ENCODE measurements at regions not wholly inside any gene's neighbourhood (a gene's known extent, or its start where the extent isn't known, plus 50 kb on each side); places are given as distances from the start of the nearest gene placed in this dataset.

DNA sequence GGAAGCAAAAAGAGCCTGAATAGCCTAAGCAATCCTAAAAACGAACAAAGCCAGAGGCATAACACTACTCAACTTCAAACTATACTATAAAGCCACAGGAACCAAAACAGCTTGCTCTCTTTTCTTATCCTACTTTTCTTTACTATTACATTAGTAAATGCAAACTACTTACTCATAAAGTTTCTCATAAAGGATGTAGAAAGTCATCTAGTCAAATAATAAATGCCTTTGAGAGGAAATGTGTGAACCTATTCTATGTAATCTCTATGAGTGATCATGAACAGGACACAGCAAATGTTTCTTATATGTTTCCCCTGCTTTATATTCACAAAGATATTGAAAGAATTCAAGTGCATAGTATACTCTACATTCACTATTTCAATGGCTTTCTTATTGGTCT is 176.9 kb upstream of the MDGA2 start:
- Histone ChIP-seq H3K9ac (ENCODE audit: insufficient read length, low read depth) (no peak overlapping the region), H3K27me3 (ENCODE audit: insufficient read depth, insufficient read length) (no peaks in the 10 kb centered on the region), H3K4me3 (ENCODE audit: insufficient read length, low read depth) (no peak overlapping the region), H3K9me3 (ENCODE audit: insufficient read depth, low read length) (no peaks in the 10 kb centered on the region), H3K36me3 (ENCODE audit: insufficient read depth, insufficient read length, low read length) (no peaks in the 10 kb centered on the region), H3K4me1 (ENCODE audit: insufficient read depth, insufficient read length) (no peaks in the 10 kb centered on the region)
- TF ChIP-seq YY1 (IDR thresholded peaks at IDR 0.05; ENCODE audit: insufficient read depth, insufficient read length) = no peak
- TF ChIP-seq SUZ12 (IDR thresholded peaks at IDR 0.05; ENCODE audit: extremely low read depth, insufficient read depth, insufficient read length) = no peak
- TF ChIP-seq ZNF274 (IDR thresholded peaks at IDR 0.05; ENCODE audit: low read depth, low read length) = no peak
- no peak for DNase-seq (ENCODE audit: low read depth, low spot score)

DNA sequence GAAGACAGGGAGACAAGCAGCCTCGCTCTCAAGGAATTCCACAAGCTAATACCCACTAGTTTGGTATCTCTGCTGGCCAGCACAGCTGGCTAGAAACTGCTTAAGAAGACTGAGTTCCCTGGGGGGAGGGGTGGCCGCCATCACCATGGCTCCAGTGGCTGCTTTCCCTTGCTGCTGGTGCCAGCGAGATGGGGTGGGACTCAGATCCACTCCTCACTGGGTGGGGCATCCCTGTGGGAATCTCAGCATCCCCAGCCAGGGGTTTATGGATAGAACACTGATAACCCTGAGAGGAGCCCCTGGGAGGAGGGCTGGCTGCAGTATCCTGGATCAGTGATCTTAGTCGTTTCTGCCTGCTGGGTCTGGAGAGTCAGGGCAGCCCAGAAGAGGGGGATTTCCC is 170.6 kb upstream of the MDGA2 start:
- Histone ChIP-seq H3K27me3 (ENCODE audit: insufficient read depth, insufficient read length) (no peaks in the 10 kb centered on the region), H3K9ac (ENCODE audit: insufficient read length, low read depth) (no peak overlapping the region), H3K4me3 (ENCODE audit: insufficient read length, low read depth) (no peak overlapping the region), H3K4me1 (ENCODE audit: insufficient read depth, insufficient read length) (no peaks in the 10 kb centered on the region), H3K9me3 (ENCODE audit: insufficient read depth, low read length) (no peaks in the 10 kb centered on the region), H3K36me3 (ENCODE audit: insufficient read depth, insufficient read length, low read length) (no peaks in the 10 kb centered on the region)
- TF ChIP-seq ZNF274 (IDR thresholded peaks at IDR 0.05; ENCODE audit: low read depth, low read length) (no peak), SUZ12 (IDR thresholded peaks at IDR 0.05; ENCODE audit: extremely low read depth, insufficient read depth, insufficient read length) (no peak), YY1 (IDR thresholded peaks at IDR 0.05; ENCODE audit: insufficient read depth, insufficient read length) (no peak)
- no peak for DNase-seq (ENCODE audit: low read depth, low spot score)

DNA sequence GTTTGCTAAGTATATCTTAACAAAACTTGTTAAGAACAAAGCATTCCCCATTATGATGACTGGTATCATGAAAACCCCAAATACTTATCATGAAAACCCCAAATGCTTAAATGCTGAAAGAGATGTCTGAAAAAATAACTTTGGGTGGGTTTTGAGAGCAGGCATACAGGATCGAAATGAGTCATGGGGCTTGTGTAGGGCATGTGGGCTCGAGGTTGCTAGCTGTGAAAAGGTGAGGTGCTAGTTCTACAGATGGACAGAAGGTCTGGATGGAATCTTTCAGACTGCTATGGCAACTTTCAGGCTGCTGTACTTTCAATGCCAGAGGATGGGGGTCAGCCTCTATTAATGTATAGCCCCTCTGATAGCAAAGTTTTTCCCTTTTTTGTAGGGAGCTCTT is 167.8 kb upstream of the MDGA2 start:
- no peak for TF ChIP-seq SUZ12 (IDR thresholded peaks at IDR 0.05; ENCODE audit: extremely low read depth, insufficient read depth, insufficient read length)
- no peak for TF ChIP-seq ZNF274 (IDR thresholded peaks at IDR 0.05; ENCODE audit: low read depth, low read length)
- no peak for TF ChIP-seq YY1 (IDR thresholded peaks at IDR 0.05; ENCODE audit: insufficient read depth, insufficient read length)
- no peaks in the 10 kb centered on the region for H3K36me3 ChIP-seq (ENCODE audit: insufficient read depth, insufficient read length, low read length)

DNA sequence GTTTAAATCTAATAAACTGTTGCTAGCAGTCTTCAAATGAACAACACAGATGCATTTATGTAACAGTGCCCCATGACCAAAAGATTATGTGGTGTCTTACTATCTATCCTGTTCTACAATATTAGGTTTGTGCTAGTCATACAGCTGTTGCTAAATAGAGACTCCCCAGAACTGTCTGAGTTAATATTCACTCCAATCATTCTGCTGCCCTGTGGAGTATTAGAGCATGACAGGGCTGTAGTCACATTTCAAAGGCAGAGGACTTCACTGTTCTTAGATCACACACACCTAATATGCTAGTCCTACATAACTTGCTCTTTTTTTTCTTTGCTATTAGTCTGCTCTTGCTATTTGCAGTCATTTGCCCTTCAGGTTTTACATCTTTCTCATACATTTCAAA is 157.6 kb upstream of the MDGA2 start:
- H3K9ac ChIP-seq (ENCODE audit: insufficient read length, low read depth) = no peak overlapping the region
- no peak overlapping the region for H3K4me3 ChIP-seq (ENCODE audit: insufficient read length, low read depth)
- no peaks in the 10 kb centered on the region for H3K4me1 ChIP-seq (ENCODE audit: insufficient read depth, insufficient read length)
- H3K36me3 ChIP-seq (ENCODE audit: insufficient read depth, insufficient read length, low read length) = no peaks in the 10 kb centered on the region
- TF ChIP-seq ZNF274 (IDR thresholded peaks at IDR 0.05; ENCODE audit: low read depth, low read length) (no peak), YY1 (IDR thresholded peaks at IDR 0.05; ENCODE audit: insufficient read depth, insufficient read length) (no peak), SUZ12 (IDR thresholded peaks at IDR 0.05; ENCODE audit: extremely low read depth, insufficient read depth, insufficient read length) (no peak)
- no peaks in the 10 kb centered on the region for H3K27me3 ChIP-seq (ENCODE audit: insufficient read depth, insufficient read length)
- DNase-seq (ENCODE audit: low read depth, low spot score) = no peak
- peaks cover 7% of the 10 kb centered on the region; the same call in 1 of the 2 replicates for H3K9me3 ChIP-seq (ENCODE audit: insufficient read depth, low read length)

More for the DNA sequence above, 167.8 kb upstream of the MDGA2 start:
- Histone ChIP-seq H3K9ac (ENCODE audit: insufficient read length, low read depth) (no peak overlapping the region), H3K4me3 (ENCODE audit: insufficient read length, low read depth) (no peak overlapping the region), H3K4me1 (ENCODE audit: insufficient read depth, insufficient read length) (no peaks in the 10 kb centered on the region), H3K27me3 (ENCODE audit: insufficient read depth, insufficient read length) (no peaks in the 10 kb centered on the region), H3K9me3 (ENCODE audit: insufficient read depth, low read length) (no peaks in the 10 kb centered on the region)
- DNase-seq (ENCODE audit: low read depth, low spot score) = no peak

DNA sequence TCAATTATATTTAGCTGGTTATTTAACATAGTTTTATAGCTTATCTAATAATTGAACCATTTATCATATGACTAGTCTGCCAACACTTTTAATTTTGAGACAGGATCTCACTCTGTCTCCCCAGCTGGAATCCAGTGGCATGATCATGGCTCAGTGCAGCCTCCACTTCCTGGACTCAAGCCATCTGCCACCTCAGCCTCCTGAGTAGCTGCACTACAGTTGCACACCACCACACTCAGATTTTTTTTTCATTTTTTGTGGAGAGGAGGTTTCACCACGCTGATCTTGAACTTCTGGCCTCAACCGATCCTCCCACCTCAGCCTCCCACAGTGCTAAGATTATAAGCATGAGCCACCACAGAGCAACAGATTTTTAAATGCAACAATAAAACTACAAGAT is 151.4 kb upstream of the MDGA2 start:
- Histone ChIP-seq H3K4me3 (ENCODE audit: insufficient read length, low read depth) (no peak overlapping the region), H3K9me3 (ENCODE audit: insufficient read depth, low read length) (no peaks in the 10 kb centered on the region), H3K36me3 (ENCODE audit: insufficient read depth, insufficient read length, low read length) (no peaks in the 10 kb centered on the region), H3K4me1 (ENCODE audit: insufficient read depth, insufficient read length) (no peaks in the 10 kb centered on the region), H3K9ac (ENCODE audit: insufficient read length, low read depth) (no peak overlapping the region), H3K27me3 (ENCODE audit: insufficient read depth, insufficient read length) (no peaks in the 10 kb centered on the region)
- no peak for TF ChIP-seq SUZ12 (IDR thresholded peaks at IDR 0.05; ENCODE audit: extremely low read depth, insufficient read depth, insufficient read length)
- no peak for TF ChIP-seq YY1 (IDR thresholded peaks at IDR 0.05; ENCODE audit: insufficient read depth, insufficient read length)
- TF ChIP-seq ZNF274 (IDR thresholded peaks at IDR 0.05; ENCODE audit: low read depth, low read length) = no peak
- no peak for DNase-seq (ENCODE audit: low read depth, low spot score)

DNA sequence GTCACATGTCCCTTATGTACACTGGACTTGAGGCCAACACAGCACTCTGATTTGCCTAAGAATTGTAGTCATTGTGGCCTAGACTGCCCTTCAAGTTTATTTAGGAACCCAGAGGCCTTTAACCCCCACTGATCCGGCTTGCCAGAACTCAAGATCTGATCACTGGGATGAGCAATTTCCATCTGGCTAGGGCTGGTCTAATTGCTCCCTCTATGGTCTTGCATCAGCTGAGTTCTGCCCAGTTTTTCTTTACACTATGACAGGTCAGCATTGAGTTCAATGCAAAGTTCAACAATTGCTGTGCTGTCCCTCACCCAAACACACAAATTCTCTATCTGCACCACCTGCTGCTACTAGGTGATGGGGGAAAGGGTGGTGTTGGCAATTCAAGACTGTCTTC is 146.9 kb upstream of the MDGA2 start:
- Histone ChIP-seq H3K36me3 (ENCODE audit: insufficient read depth, insufficient read length, low read length) (peaks cover 3% of the 10 kb centered on the region), H3K27me3 (ENCODE audit: insufficient read depth, insufficient read length) (no peaks in the 10 kb centered on the region), H3K9me3 (ENCODE audit: insufficient read depth, low read length) (no peaks in the 10 kb centered on the region), H3K9ac (ENCODE audit: insufficient read length, low read depth) (no peak overlapping the region), H3K4me1 (ENCODE audit: insufficient read depth, insufficient read length) (no peaks in the 10 kb centered on the region), H3K4me3 (ENCODE audit: insufficient read length, low read depth) (no peak overlapping the region)
- DNase-seq (ENCODE audit: low read depth, low spot score) = no peak
- TF ChIP-seq ZNF274 (IDR thresholded peaks at IDR 0.05; ENCODE audit: low read depth, low read length) (no peak), YY1 (IDR thresholded peaks at IDR 0.05; ENCODE audit: insufficient read depth, insufficient read length) (no peak), SUZ12 (IDR thresholded peaks at IDR 0.05; ENCODE audit: extremely low read depth, insufficient read depth, insufficient read length) (no peak)

DNA sequence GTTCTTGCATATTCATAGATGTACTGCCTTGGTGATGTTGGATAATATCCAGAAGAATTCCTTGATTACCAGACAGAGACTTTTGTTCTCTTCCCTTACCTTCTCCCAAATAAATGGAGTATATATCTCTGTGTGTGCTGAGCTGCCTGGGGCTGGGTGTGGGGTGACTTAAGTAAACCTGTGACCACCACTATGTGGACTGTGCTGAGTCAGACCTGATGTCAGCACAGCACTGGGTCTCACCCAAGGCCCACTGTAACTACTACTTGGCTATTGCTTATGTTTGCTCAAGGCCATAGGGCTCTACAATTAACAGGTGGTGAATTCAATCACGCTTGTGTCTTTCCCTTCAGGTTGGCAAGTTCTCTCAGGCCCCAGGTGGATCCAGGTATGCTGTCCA is 145.7 kb upstream of the MDGA2 start:
- no peaks in the 10 kb centered on the region for H3K27me3 ChIP-seq (ENCODE audit: insufficient read depth, insufficient read length)
- no peak for TF ChIP-seq ZNF274 (IDR thresholded peaks at IDR 0.05; ENCODE audit: low read depth, low read length)
- no peak for TF ChIP-seq YY1 (IDR thresholded peaks at IDR 0.05; ENCODE audit: insufficient read depth, insufficient read length)
- TF ChIP-seq SUZ12 (IDR thresholded peaks at IDR 0.05; ENCODE audit: extremely low read depth, insufficient read depth, insufficient read length) = no peak
- H3K9ac ChIP-seq (ENCODE audit: insufficient read length, low read depth) = no peak overlapping the region
- no peak overlapping the region for H3K4me3 ChIP-seq (ENCODE audit: insufficient read length, low read depth)
- no peak for DNase-seq (ENCODE audit: low read depth, low spot score)
- no peaks in the 10 kb centered on the region for H3K4me1 ChIP-seq (ENCODE audit: insufficient read depth, insufficient read length)
- H3K36me3 ChIP-seq (ENCODE audit: insufficient read depth, insufficient read length, low read length) = peaks cover 4% of the 10 kb centered on the region
- no peaks in the 10 kb centered on the region for H3K9me3 ChIP-seq (ENCODE audit: insufficient read depth, low read length)

DNA sequence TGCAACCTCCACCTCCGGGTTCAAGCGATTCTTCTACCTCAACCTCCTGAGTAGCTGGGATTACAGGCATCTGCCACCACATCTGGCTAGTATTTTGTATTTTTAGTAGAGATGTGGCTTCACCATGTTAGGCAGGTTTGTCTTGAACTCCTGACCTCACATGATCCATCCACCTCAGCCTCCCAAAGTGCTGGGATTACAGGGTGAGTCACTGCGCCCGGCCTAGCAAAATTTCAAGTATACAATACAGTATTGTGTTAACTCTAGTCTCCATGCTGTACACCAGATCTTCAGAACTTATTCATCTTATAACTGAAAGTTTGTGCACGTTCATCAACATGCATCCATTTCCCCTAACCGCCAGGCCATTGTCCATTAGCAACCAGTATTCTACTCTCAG is 115.1 kb upstream of the MDGA2 start:
- Histone ChIP-seq H3K4me3 (ENCODE audit: insufficient read length, low read depth) (no peak overlapping the region), H3K4me1 (ENCODE audit: insufficient read depth, insufficient read length) (no peaks in the 10 kb centered on the region), H3K9me3 (ENCODE audit: insufficient read depth, low read length) (no peaks in the 10 kb centered on the region), H3K27me3 (ENCODE audit: insufficient read depth, insufficient read length) (no peaks in the 10 kb centered on the region), H3K9ac (ENCODE audit: insufficient read length, low read depth) (no peak overlapping the region), H3K36me3 (ENCODE audit: insufficient read depth, insufficient read length, low read length) (no peaks in the 10 kb centered on the region)
- TF ChIP-seq ZNF274 (IDR thresholded peaks at IDR 0.05; ENCODE audit: low read depth, low read length) = no peak
- TF ChIP-seq YY1 (IDR thresholded peaks at IDR 0.05; ENCODE audit: insufficient read depth, insufficient read length) = no peak
- TF ChIP-seq SUZ12 (IDR thresholded peaks at IDR 0.05; ENCODE audit: extremely low read depth, insufficient read depth, insufficient read length) = no peak
- no peak for DNase-seq (ENCODE audit: low read depth, low spot score)
